Stimulated activated CD4-positive, alpha-beta T cell treated with anti-CD3 and anti-CD28 coated beads, TNF-alpha, amount 100 ng/mL, for 1 hour (primary cell): ENCODE measurements at regions not wholly inside any gene's neighbourhood (a gene's known extent, or its start where the extent isn't known, plus 50 kb on each side); places are given as distances from the start of the nearest gene placed in this dataset.
"Not testable (repeated sequence)": the region's sequence is repeated elsewhere in the genome, so short reads cannot be mapped to it uniquely, and the experiment has no call there.

Experiments
- DNase-seq, 3 donors: peaks; one replicate each; pipeline ENCODE4 v3.0.0-alpha.2; 2020; ENCODE audit warnings: low read depth in 3 of 3, low spot score in 1 of 3

DNA sequence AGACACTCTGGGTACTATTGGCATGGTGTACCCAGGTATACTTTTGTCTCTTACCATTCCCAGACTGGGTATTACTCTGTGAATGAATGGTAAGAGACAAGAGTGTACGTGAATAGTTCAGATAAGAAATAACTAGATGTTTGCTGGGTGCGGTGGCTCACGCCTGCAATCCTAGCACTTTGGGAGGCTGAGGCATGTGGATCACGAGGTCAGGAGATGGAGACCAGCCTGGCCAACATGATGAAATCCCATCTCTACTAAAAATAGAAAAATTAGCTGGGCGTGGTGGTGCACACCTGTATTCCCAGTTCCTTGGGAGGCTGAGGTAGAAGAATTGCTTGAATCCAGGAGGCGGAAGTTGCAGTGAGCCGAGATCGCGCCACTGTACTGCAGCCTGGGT lies 75.8 kb upstream of the VKORC1L1 start:
- DNase-seq, result not testable (repeated sequence)

DNA sequence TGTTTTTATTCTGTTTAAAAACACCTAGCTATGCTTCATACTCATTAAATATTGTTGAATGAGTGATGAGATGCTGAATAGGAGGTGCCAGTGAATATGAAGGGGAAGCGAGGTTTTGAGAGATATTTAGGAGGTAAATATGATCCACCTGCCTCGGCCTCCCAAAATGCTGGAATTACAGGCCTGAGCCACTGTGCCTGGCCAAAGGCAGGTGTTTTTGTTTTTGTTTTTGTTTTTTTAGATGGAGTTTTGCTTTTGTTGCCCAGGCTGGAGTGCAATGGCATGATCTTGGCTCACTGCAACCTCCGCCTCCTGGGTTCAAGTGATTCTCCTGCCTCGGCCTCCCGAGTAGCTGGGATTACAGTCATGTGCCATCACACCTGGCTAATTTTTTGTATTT lies 75.3 kb upstream of the VKORC1L1 start:
- not testable (repeated sequence) for DNase-seq

DNA sequence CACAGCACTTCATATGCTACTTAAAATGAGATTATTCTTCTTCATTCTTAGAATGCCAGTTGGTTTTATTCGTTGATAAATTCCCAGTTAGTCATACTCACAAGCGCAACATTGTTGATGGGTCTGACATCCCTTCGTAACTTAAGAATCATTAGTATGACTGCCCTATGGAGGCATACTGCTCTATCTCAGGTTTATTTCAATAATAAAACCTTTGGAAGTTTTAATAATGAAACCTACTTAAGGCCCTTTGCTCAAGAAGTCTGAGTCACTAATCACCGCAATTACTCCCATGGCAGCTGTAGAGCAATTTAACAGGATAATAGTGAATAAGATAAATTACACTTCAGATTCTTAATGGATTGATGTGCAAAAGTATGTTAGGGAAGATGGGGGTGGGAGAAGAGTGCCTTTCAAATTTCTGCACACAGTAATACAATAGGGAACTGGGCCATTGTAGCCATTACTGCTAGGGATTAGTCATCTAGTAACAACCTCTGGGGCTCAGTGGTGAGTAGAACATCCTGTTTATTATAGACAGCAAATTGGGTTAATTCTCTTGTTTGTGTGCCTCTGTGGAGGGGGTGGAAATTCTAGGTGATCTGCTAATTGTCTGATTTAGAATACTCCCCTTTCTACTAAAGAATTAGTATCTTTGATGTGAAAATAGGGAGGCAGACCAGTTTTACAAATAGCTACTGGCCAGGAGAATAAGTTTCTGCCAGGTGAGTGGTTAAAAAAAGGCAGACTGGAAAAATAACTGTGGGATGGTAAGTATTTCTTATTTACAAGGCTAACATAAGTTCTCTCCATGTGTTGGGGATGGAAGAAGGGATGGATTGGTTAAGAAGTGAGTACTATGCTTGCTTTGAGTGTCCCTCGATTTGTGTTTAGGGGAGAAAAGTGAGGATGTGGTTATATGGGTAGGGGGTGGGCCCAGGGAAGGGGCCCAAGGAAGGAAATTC lies 74.5 kb upstream of the VKORC1L1 start:
- DNase-seq, result no peak

DNA sequence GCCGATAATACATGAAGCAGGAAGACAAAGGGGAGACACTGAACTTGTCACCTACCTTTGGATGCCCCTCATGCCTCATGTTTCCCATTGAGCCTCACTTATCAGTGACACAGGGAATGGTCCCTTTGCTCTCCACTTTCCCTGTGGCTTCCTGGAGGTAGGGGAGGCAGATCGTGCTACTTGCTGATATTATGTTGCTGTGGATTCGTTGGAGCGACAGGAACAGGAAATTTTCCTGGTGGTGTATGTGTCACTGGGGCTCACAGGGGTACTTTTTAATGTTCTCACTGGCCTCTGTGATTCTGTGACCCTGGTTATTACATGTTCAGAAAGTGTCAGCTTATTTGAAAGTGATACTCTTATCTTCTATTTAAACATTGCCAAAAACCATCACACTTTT lies 72.7 kb upstream of the VKORC1L1 start:
- DNase-seq, result not testable (repeated sequence)

DNA sequence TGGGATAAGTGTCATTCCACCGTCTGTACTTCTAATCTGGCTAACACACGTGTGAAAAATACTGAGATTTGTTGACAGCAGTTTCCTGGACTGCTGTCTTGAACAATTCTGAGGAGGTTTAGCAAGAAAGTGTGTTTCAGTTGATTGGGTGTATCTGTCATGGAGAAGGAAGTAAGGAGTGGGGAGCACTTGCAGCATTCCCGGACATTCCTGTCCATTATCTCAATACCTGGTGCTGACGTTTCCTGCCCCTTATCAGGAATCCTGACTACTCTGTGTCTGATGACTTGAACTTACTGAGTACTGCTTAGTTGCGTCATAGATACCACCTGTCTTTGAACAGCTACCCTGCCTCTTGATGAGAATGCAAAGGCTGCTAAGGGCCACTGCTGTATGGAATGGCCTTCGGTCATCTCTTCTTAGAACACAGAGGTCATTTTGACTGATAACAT lies 72.0 kb upstream of the VKORC1L1 start:
- no peak for DNase-seq

DNA sequence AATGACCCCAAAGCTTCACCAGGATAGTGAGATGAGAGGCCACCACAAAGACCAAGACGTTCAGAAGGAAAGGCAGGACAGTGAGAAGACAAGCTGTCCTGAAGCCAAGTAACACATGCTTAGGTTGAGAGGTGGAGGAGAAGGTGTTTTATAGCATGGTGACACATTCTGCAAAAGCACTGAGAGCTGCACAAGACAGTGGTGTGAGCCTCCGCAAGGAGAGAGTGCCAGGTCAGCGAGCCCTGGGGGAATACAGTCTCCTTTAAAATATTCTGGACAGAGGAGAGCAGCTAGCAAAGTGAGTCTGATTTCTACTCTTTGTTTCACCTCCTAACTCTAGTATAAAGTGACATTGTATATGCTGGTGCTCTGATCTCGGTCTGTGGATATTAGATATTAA lies 68.0 kb upstream of the VKORC1L1 start:
- no peak for DNase-seq

DNA sequence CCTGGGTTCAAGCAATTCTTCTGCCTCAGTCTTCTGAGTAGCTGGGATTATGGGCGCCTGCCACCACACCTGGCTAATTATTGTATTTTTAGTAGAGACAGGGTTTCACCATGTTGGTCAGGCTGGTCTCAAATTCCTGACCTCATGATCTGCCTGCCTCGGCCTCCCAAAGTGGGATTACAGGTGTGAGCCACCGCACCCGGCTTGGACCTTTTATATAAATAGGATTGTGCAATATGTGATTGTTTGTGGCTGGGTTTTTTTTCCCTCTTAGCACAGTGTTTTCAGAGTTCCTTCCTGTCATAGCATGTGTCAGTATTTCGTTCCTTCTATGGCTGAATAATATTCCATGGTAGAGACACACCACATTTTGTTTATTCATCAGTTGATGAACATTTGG lies 65.8 kb upstream of the VKORC1L1 start:
- DNase-seq, result not testable (repeated sequence)

DNA sequence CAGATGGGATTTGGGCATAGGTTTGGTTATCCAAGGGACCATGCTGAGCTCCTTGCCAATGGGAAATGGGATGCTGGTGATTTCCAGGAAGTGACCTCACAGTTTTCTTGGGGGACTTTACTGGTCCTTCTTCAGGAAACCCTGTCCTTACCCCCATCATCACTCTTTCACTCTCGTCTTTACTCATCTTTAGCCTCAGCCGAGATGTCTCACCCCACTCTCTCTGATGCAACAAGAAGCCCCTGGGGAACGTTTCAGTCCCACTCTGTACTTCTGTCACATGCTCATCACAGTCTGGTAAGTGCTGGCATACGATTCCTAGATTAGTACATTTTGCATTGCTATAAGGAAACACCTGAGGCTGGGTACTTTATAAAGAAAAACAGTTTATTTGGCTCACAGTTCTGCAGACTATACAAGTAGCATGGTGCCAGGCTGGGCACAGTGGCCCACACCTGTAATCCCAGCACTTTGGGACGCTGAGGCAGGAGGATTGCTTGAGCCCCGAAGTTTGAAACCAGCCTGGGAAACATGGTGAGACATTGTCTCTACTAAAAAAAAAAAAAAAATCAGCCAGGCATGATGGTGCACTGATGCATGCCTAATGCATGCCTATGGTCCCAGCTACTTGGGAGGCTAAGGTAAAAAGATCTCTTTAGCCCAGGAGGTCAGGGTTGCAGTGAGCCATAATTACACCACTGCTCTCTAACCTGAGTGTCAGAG lies 63.5 kb upstream of the VKORC1L1 start:
- DNase-seq, result no peak

DNA sequence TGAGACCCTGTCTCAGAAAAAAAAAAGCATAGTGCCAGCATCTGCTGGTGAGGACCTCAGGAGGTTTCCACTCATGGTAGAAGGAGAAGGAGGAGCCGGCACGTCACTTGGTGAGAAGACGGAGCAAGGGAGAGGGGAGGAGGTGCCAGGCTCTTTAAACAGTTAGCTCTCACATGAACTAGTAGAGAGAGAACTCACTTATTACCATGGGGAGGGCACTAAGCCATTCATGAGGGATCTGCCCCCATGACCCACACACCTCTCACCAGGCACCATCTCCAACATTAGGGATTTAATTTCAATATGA lies 62.9 kb upstream of the VKORC1L1 start:
- no peak for DNase-seq

DNA sequence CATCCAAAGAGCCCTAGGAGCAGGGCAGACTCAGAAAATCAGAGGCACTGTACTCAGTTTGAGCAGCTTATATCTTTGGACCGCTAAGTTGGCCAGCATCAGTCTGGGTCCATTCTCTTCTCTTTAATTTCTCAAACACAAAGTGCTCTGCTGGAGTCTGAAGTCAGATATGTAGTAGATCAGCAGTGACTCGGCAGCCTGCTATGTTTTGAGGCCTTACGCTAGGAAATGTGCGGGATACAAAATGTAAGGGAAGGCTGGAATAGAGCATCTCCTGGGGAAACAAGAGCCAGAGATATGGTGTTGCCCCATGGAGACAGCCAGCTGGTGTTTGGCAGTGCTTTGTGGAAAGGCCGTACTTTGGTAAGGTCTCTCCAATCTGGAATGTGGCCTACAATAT lies 60.6 kb upstream of the VKORC1L1 start:
- DNase-seq, result no peak

DNA sequence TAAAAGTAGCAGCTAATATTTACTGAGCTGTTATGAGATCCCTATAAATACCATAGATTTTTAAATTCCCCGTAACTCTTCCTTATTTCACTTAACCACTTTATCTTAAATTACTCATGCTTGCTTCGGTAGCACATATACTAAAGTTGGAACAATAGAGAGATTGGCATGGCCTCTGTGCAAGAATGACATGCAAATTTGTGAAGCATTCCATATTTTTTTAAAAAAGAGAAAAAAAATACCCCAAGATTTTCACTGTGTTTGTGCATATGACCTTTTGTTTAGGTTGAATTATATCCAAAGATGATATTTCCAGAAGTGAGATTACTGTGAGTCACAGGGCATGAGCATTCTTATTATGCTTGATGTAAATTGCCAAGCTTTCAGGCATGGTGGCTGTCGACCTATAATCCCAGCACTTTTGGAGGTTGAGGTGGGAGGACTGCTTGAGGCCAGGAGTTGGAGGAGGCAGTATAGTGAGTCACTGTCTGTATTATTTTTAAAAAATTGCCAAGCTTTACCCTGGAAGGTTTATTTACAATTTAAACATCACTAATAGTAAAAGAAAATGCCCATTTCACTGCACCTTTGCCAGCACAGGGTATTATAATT lies 58.2 kb upstream of the VKORC1L1 start:
- DNase-seq, result not testable (repeated sequence)

DNA sequence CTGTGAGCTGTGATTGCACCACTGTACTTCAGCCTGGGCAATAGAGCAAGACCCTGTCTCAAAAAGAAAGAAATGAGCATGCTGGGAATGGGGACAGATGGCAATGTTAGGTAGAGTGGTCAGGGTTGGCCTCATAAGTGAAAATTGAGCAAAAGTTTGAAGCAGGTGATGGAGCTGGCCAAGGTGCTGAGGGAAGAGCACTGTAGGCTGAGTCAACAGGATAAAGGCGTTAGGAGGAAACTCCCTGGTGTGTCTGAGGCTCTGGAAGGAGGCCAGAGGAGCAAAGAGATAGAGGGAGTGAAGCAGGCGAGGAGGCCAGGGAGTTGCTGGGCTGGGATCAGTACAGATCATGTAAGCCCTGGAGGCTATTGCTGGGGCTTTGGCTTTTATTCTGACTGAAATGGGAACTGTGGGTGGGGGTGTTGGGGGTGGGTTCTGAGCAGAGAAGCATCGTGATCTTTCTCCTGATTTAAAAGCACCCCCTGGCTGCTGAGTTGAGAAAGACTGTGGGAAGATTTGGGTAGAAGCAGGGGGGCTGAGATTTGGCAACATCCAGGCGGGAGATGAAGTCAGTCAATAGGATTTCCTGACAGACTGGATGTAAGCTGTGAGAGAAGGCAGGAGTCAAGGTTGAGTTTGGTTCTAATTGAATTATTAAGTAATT lies 52.5 kb upstream of the VKORC1L1 start:
- DNase-seq, result no peak
